GM20431 (cell line): ENCODE measurements at regions not wholly inside any gene's neighbourhood (a gene's known extent, or its start where the extent isn't known, plus 50 kb on each side); places are given as distances from the start of the nearest gene placed in this dataset.

Source experiments
- in situ Hi-C: fragments of 300-500 bp; cut with MseI, MboI; formaldehyde crosslinking; loops from one replicate; pipeline ENCODE4 v1.15.0; 2020; ENCODE audit warnings: low sequenced_read_pairs; ENCODE audit not compliant: unreplicated experiment

DNA sequence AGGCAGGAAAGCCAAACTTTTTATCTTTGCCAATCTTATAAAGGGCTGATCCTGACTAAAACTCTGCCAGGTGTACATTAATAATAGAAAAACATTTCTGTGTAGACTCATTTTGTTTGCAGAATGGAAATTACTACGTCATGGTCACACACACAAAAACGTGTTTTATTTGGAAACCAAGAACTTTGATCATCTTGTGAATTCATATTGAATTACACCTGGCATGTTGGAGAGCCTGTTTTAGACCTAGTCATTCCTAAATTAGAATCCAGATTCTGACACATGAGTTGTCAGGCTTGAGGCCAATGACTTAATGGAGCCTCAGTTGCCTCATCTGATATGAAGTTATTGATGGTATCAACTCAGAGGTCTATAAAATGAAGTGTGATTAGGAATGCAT is 235.6 kb upstream of the TENM4 start:
- in situ Hi-C loops, result no loop called here

DNA sequence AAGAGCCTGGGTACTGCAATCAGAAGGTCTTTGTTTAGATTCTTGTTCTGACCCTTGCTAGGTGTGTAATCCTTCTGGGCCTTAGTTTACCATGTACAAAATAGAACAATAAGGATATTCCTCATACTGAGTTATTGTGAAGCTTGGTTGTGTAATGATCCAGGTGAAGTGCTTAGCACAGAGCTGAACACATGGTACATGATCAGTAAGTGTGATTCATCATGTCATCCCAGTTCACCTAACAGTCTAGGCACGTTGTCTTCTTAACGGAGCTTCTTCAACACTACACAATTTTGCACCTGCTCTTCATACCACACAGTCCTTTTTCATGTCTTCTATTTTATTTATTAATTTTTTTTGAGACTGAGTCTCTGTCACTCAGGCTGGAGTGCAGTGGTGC is 234.3 kb upstream of the TENM4 start:
- in situ Hi-C loops, result no loop called here

DNA sequence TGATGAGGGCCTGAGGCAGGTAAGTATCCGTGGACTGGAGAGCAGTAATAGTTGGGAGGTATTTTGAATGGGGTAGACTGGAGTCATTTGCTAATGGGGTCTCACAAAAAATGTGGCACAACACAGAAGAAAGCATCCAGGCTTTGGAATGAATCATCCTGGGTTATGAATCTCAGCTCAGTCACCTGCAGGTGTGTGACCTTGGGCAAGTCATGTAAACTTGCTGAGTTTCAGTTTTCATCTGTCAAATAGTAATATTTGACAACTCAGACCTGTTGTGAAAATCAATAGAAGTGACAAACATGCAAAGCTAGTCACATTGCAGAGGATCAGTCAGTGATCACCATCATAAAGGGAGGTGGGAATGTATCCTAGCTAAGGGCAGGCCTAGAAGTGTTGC is 232.0 kb upstream of the TENM4 start:
- in situ Hi-C loops, result no loop called here

DNA sequence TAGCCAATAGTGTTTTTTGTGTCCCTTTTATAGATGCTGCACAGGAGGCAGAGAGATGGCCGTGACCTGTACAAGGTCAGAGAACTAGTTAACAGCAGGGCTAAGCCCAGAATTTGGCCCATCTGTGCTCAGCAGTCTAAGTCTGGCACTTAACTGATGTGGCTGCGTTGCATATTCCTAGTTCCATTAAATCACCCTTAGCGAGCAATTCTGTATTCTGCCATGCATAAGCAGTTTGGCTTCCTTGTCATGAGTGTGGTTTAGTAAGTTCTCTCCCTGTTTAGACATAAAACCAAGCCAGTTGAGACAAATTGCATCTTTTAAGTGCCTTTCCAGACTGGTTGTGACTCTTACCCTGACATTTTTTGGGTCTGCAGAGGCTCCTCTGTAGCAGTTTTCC is 230.6 kb upstream of the TENM4 start:
- in situ Hi-C loops, result no loop called here

DNA sequence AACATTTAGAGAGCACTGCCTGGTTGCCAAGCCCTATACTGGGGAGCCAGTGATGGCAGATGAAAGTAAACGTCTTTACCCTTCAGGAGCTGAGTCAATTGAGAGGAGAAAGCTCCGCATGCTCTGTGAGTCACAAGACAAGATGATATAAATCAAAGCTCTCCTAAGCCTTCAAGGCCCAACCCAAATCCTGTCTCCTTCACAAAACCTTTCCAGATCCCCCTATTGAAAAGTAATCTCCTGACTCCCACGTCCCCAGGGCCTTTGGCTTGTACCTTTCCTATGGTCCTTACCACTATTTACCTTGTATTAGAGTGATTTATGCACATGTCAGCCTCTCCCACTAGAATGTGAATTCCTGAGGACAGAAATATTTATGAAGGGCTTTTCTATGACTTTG is 230.1 kb upstream of the TENM4 start:
- in situ Hi-C loops, result no loop called here

DNA sequence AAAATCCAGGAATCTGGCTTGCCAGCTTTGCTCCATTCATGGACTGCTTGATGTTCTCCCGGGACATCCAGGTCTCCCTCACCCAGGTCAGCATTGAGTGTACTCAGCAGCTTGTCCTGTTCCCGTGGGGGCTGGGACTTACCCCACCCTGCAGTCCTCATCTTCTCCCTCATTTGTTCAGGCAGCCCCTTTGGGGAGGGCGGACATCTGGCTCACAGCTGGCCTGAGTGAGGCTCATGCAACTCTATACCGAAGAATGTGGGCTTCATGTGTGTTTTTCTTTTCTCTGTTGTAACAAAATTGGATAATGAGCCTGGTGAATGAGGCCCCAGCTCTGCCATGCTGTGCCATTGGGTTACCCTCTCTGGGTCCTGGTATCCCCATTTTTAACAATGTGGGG is 227.7 kb upstream of the TENM4 start:
- in situ Hi-C loops, result no loop called here

DNA sequence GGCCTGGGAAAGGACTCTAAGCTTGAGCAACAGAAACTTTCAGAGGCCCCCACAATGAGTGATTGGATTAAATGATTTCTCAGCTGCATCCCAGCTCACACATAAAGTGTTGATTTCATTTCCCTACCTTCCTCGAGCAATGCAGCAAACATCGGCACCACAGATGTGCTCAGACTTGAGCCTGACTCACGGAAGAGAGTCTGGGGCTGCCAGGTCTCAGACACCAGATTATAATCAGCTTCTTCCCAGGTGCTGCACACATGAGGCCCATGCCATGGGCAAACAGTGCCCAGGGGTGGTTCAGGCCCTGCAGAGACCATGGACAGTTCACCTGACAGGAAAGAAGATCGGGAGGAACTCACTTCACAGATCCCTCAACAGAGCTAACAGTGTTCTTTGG is 226.6 kb upstream of the TENM4 start:
- in situ Hi-C loops, result no loop called here

DNA sequence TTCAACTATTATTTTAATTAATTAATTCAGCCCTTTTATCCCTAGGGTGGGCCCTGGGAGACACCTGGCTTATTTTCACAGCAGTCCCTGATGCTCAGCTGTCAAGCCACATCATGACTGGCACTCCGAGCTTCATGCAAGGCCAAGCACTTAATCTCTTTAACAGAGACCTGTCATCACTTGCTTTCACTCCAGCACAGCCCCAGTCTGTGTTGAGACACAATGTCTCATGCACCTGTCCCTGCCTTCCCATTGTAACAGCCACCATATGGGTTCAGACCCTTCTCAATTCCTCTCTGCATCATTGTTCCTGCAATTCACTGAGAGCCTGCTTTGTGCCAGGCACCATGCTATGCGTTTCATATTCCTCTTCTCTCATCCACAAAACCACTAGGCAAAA is 222.2 kb upstream of the TENM4 start:
- in situ Hi-C loops, result no loop called here

DNA sequence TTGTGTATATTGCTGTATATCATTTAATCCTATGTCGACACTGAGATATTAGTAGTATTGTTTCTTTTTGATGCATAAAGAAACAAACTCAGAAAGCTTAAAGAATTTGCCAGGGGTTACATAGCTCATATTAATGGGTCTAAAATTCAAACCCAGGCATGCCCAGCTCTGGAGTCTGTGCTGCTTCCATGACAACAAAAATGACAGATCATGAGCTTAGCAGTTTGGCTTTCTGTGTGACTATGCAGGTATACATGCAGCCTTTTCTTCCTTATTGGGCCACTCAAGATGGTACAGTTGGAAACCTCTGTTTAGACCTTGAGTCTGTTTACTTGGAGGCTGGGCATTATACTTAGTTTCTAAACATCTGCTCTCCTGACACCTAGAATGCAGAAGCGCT is 220.5 kb upstream of the TENM4 start:
- in situ Hi-C loops, result no loop called here

DNA sequence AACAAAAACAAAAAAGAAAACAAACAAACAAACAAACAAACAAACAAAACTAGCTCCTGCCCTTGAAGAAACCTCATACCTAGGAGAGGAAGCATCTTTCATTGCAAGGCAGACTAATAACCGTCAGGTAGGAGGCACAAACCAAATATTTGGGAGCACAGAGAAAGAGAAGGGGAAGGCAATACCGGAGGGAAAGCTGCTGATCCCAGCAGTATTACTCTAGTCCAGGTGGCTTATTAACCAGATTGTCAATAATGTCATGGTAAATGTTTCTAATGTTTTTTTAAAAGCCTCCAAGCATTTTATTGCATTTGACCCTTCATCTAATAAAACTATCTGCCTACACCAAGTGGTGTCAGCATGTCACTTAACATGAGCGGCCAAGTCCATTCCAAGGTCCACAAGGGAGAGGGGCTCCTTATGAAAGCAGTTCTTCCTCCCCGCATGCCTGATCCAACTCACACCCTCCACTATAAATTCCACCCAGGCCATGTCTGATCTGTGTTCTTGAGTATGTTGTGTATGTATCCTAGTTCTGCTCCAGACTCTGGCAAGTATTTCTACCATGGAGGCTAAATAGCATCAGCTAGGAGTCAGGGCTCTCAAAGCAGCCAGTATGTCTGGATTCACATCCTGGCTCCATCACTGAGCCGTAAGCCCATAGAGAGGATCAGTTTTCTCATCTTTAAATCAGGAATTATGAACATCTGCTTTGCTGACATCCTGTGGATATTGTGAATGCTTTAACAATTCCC is 208.1 kb upstream of the TENM4 start:
- in situ Hi-C loops, result no loop called here

DNA sequence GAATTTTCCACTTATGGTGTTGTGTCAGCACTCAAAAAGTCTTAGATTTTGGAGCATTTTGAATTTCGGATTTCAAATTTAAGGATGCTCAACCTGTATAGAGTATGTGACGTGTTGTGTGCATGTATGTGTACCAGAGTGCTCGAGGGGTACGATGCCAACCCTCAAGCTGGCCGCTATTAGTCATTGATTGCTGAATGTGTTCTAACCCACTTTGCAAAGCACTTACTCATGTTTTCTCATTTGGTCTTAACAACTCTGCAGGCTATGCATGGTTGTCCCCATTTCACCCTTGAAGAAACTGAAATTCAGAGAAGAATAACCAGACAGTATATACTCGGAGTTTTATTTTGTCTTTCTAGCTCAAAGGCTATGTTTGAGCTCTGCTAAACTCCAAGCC is 196.4 kb upstream of the TENM4 start:
- in situ Hi-C loops, result no loop called here

DNA sequence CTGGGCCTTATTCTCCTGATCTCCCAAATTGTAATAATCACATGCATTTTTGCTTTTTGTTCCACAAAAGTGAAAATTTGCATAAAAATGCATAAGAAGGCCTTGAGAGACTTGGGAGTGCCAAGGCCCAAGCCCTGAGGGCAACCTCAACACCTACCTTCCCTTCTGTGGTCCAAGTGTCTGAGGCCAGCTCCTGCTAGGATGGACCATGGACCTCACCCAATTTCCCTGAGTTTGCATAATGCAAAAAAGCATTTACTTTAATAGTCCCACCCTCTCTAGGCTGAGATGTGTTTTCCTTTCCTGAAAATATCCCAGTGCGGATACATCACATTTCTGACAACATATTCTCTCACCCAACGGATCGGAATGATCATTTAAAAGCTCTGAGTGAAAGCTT is 194.1 kb upstream of the TENM4 start:
- in situ Hi-C loops, result no loop called here

DNA sequence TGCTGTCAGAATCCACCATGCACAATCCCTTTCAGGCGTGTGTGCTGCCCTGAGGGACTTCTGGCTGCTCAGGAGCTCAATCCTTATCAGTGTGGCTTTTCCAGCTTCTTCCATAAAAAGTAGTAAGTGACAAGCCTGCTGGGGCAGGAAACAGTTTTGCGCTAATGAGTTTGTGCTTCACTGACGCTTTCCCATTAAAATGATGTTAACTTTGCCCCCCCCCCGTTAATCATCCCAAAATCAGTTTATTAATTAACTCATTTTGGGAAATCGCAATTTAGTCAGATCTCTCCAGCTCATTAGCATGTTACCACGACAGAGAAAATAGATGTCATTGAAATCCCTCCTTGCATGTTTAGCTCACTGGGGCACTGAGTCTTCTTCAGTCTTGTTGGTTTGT is 186.5 kb upstream of the TENM4 start:
- in situ Hi-C loops, result no loop called here

DNA sequence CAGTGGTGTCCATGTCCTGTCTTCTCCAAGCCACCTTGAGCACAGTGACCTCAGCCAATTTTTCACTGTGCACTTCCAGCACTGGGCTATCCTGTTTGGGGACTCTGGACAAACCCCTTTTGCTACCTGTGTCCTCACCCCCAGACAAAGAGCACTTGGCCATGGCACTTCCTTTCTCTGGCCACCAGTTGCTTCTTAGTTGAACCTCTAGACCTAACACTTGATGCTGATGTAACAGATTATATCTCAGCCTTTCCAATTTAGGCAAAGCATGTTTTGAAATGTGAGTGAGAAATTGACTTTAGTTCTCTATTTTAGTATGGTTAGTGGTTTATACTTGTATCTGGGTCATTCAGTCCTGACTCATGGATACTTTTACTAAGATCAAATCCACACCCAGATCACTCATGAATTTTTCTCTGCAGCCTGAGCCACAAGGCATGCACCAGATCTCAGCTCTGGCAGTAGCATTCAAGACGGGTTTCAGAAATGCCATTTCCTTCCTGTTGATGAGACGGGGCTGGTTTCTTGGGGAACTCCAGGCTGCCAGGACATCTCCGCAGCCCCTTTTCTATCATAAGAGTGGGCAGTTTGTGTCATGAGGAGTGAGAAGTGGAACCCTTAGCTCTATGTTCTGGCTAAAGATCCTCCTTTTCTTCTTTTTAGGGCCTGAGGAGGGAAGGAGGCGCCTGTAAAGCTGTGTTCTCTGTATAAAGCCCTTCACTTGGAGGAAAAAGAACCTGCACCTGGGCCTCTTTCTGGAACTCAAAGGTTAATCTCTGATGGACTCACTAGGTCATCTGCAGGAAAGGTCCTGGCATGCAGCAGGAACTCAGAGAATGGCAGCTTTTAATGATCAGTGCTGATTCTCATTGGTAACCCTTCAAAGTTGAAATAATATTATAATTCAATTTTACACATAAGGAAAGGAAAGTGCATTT is 185.6 kb upstream of the TENM4 start:
- in situ Hi-C loops, result no loop called here

DNA sequence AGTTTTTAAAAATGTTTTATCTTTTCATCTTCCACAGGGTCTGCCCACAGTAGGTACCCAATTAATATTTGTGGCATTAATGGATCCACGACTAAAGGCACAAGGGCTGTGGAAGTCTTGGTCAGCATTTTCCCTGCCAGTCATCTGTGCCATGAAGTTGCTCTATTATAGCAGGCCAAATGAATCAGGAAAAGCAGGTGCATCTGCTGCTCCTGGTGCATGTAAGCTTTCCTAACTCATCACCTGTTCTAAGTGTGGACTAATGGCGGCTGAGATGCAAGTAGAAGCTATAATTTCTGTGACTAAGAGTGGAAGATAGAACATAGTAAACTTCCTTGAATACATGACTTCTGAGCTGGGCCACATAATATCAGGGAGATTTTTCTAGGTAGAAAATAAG is 182.5 kb upstream of the TENM4 start:
- in situ Hi-C loops, result no loop called here

DNA sequence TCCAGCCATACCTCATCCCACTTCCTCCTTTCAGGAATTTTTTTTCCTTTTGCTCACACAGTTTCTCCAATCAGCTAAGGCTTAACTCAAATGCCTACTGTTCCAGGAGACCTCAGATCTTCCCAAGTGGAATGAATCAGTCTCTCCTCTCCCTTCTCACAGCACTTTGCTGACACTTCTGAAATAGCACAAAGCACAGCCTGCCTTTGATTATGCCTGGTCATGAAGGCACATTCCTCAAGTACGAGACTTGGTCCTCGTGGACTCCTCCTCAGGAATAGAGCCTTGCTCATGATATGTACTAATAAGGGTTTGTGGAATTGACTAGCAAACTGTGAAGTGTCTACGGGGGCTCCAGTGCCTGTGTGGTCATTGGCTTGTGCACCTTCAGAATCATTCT is 176.7 kb upstream of the TENM4 start:
- in situ Hi-C loops, result no loop called here

DNA sequence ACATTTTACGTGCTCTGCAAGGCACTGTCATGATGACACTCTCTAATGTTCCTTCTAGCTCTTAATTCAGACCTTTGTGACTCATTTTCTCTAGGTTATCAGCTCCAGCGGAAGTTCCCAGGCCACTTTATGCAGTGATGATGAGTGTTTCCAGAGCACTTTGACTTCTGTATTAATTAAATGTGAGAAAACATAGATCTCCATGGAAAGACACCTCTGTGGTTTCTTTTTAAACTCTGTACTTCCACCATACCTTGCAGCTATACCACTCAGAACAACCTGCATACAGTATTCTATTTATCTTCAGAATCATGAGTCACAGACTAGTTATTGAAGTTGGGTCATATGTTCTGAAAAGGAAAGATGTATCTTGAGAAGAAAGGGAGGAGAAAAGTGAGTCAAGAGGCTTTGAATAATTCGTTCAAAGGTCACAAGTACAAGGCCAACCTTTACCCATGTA is 175.6 kb upstream of the TENM4 start:
- in situ Hi-C loops, result no loop called here

DNA sequence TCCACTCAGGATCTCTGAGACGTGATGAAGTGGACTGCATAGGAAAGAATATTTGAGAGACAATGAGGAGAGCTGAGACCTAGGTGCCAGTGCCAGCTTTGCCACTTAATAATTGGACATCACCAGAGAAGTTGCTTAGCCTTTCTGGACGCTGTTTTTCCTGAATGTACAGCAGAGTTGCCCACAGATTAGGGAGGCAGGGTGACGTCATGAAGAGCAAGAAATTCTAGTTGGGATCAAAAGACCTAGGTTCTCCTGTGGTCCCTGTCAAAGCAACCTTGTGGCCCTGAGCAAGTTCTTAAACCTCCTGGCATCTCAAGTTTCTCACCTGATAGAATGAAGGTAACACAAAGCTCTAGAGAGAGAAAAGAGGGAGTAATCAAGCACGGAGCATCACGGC is 174.6 kb upstream of the TENM4 start:
- in situ Hi-C loops, result no loop called here

DNA sequence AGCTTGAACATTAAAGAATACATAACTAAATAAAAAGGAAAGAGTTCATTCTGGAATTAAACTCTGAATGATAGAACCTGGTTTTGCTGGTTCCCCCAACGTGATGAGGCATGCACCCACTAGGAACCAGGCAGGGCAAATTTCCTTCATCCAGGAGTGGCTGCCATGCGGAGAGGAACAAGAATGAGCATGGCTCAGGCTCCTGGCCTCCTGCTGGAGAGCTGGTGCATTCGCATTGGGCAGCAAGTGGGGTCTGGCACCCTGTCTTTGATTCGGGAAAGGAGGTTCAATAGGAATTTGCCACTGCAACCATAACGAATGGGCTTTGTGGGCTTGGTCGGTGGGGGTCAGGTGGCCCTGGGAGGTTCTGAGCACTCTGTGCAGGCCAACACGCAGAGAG is 169.8 kb upstream of the TENM4 start:
- in situ Hi-C loops, result no loop called here

DNA sequence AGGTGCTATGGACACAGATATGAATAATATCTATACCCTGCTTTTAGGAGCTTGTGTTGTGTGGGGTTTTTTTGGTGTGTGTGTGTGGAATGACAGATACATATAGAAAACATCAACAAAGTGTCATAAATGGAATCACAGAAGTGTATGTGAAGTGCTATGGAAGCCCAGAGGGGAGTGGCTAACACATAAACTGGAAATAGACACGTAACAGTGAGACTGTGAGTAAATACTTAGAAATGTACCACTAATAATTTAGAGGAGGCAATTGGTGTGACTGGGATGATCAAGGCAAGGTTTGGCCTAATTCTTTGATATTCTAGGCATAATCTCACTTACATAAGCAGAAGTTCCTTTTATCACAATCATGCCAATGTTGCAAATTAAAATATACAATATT is 169.3 kb upstream of the TENM4 start:
- in situ Hi-C loops, result no loop called here

DNA sequence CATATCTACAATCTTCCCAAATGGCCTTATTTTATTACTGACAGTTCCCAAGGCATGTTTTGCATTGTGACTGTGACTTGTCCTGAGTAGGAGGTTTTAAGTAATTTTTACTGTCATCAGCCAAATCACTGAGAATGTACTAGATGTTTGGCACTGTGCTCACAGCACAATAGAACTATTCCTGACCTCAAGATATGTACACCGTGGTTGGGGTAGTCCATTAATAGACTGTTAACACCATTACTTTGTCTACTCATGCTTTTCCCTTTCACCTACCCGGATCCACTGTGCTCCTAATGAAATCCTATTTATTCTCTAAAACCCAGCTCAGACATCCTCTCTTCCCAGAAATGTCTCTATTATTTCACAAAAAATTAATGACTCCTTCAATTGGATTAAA is 168.7 kb upstream of the TENM4 start:
- in situ Hi-C loops, result no loop called here
